GM12878 (cell line): ENCODE measurements at regions not wholly inside any gene's neighbourhood (a gene's known extent, or its start where the extent isn't known, plus 50 kb on each side); places are given as distances from the start of the nearest gene placed in this dataset.

Experiments used
- ATAC-seq: fragments of 200-7000 bp; cut with Tn5 transposase; 3 replicates; pipeline ENCODE4 v1.9.1; 2020; ENCODE audit warnings: mild to moderate bottlenecking, moderate library complexity
- BruUV-seq: library from RNA; stranded (reverse); fragments of 400-500 nt; replicated peaks from 2 replicates; lab custom pipeline; 2021; lab: Mats Ljungman, UMichigan
- CTCF ChIA-PET: fragments of 300-600 bp; sonication (Branson Sonifier 250); formaldehyde crosslinking; extraction: SDS; loops from one replicate; lab custom pipeline; 2021; ENCODE audit warnings: inconsistent platforms; lab: Yijun Ruan, JAX
- POLR2A ChIA-PET: fragments of 350-600 bp; formaldehyde crosslinking; extraction: SDS; loops from one replicate; lab custom pipeline; 2021; ENCODE audit warnings: inconsistent platforms; lab: Charles Lee
- RAD21 ChIA-PET: fragments of 300-600 bp; sonication (Branson Sonifier 250); formaldehyde crosslinking; loops from one replicate; lab custom pipeline; 2023; ENCODE audit warnings: antibody characterized with exemption; ENCODE audit not compliant: unreplicated experiment; lab: Charles Lee
- SMC1A ChIA-PET: fragments of 300-600 bp; sonication (Branson Sonifier 250); formaldehyde crosslinking; loops from one replicate; lab custom pipeline; 2023; ENCODE audit not compliant: unreplicated experiment, uncharacterized antibody; lab: Charles Lee
- DNase-seq: peaks from one replicate; pipeline ENCODE4 v3.0.0-alpha.2; 2011; ENCODE audit warnings: low read depth, low spot score
- FAIRE-seq: peaks from 3 replicates; lab custom pipeline; 2011; peaks lifted over from hg19 to GRCh38; lab: Jason Lieb, UNC
- H2AFZ ChIP-seq: 2 replicates; pipeline ENCODE4 v1.6.0; 2011; ENCODE audit warnings: low read depth, low read length, control low read depth; ENCODE audit not compliant: control insufficient read depth
- H3K27ac ChIP-seq: 2 replicates; pipeline ENCODE4 v1.5.1; 2011; ENCODE audit warnings: control low read depth; ENCODE audit not compliant: control insufficient read depth, insufficient read depth
- H3K27me3 ChIP-seq, 2 experiments: replicated peaks in 1 of 2; 2 replicates each; pipeline versions ENCODE4 v1.6.0 to v1.6.1; 2011; ENCODE audit warnings: low read length in 1 of 2; ENCODE audit not compliant: control insufficient read depth in 2 of 2, insufficient read depth in 2 of 2
- H3K36me3 ChIP-seq, 2 experiments: 2 replicates each; pipeline ENCODE4 v1.5.1; 2011; ENCODE audit warnings: low read length in 1 of 2; ENCODE audit not compliant: control insufficient read depth in 2 of 2, insufficient read depth in 2 of 2
- H3K4me1 ChIP-seq: 2 replicates; pipeline ENCODE4 v1.6.1; 2011; ENCODE audit warnings: mild to moderate bottlenecking, low read length, moderate library complexity, mixed read lengths; ENCODE audit not compliant: control insufficient read depth, insufficient read depth
- H3K4me2 ChIP-seq: 2 replicates; pipeline ENCODE4 v1.6.0; 2011; ENCODE audit warnings: control low read depth; ENCODE audit not compliant: control insufficient read depth, insufficient read depth
- H3K4me3 ChIP-seq: fragments of 200-600 bp; sonication (generic); 2 replicates; pipeline ENCODE4 v1.5.1; 2016
- H3K79me2 ChIP-seq: 2 replicates; pipeline ENCODE4 v1.6.0; 2011; ENCODE audit warnings: low read length; ENCODE audit not compliant: control insufficient read depth, insufficient read depth
- H3K9ac ChIP-seq: 2 replicates; pipeline ENCODE4 v1.8.0; 2011; ENCODE audit warnings: low read length, control low read depth, mixed read lengths; ENCODE audit not compliant: control insufficient read depth, insufficient read depth
- H3K9me3 ChIP-seq: replicated peaks from 3 replicates; pipeline ENCODE4 v1.5.1; 2011; ENCODE audit warnings: mild to moderate bottlenecking, low read length; ENCODE audit not compliant: control insufficient read depth, insufficient read depth
- H4K20me1 ChIP-seq: 2 replicates; pipeline ENCODE4 v1.6.0; 2011; ENCODE audit not compliant: control insufficient read depth, insufficient read depth
- BHLHE40 ChIP-seq, 2 experiments: fragments of 450-650 bp in 1 of 2; IDR thresholded peaks; 2 replicates each; pipeline ENCODE4 v1.6.1; 2011 to 2017; ENCODE audit warnings: low read depth in 2 of 2, borderline replicate concordance in 1 of 2, improper control_type of control experiment in 1 of 2, low read length in 1 of 2, mild to moderate bottlenecking in 1 of 2
- CEBPB ChIP-seq, 2 experiments: fragments of 150-350 bp in 1 of 2; IDR thresholded peaks; 2 replicates each; pipeline ENCODE4 v1.6.1; 2012 to 2014; ENCODE audit warnings: low read depth in 2 of 2, low read length in 2 of 2, borderline replicate concordance in 1 of 2, inconsistent platforms in 1 of 2
- FOXK2 ChIP-seq: fragments of 450-650 bp; IDR thresholded peaks from 2 replicates; pipeline ENCODE4 v1.6.1; 2017; ENCODE audit warnings: mild to moderate bottlenecking, moderate library complexity
- KDM1A ChIP-seq: fragments of 200-600 bp; sonication (generic); IDR thresholded peaks from 2 replicates; pipeline ENCODE4 v1.6.1; 2016; ENCODE audit warnings: borderline replicate concordance
- MXI1 ChIP-seq: fragments of 150-350 bp; IDR thresholded peaks from 2 replicates; pipeline ENCODE4 v1.6.1; 2011; ENCODE audit warnings: low read depth, mild to moderate bottlenecking, inconsistent platforms, low read length, improper control_type of control experiment
- PBX3 ChIP-seq: IDR thresholded peaks from 2 replicates; pipeline ENCODE4 v1.6.1; 2011; ENCODE audit warnings: mild to moderate bottlenecking, low read depth, low read length, moderate library complexity; ENCODE audit not compliant: insufficient replicate concordance
- RAD51 ChIP-seq: fragments of 450-650 bp; IDR thresholded peaks from 2 replicates; pipeline ENCODE4 v1.6.1; 2016; ENCODE audit warnings: moderate library complexity, mild to moderate bottlenecking, inconsistent platforms
- RELA ChIP-seq: fragments of 450-650 bp; IDR thresholded peaks from 2 replicates; pipeline ENCODE4 v1.8.0; 2014; ENCODE audit warnings: borderline replicate concordance; ENCODE audit not compliant: partially characterized antibody
- SMAD1 ChIP-seq: fragments of 450-650 bp; IDR thresholded peaks from 2 replicates; pipeline ENCODE4 v1.6.1; 2018; ENCODE audit warnings: mild to moderate bottlenecking, low read depth; ENCODE audit not compliant: partially characterized antibody
- TAF1 ChIP-seq: IDR thresholded peaks from 2 replicates; pipeline ENCODE4 v1.6.1; 2011; ENCODE audit warnings: mild to moderate bottlenecking, low read depth, low read length, borderline replicate concordance
- TCF3 ChIP-seq: IDR thresholded peaks from 2 replicates; pipeline ENCODE4 v1.6.1; 2012; ENCODE audit warnings: low read depth, mild to moderate bottlenecking, low read length, borderline replicate concordance; ENCODE audit not compliant: insufficient read depth
- whole genome bisulfite sequencing: methylation state at CpG from one replicate; pipeline ENCODE4 v1.1.6; 2016; ENCODE audit warnings: low lambda C conversion rate; ENCODE audit not compliant: insufficient replicate concordance, insufficient coverage; ENCODE audit errors: missing lambda C conversion rate; 5-methylcytosine and 5-hydroxymethylcytosine counted together
- in situ Hi-C: fragments of 300-500 bp; cut with MboI; formaldehyde crosslinking; loops from 9 replicates; pipeline ENCODE4 v1.14.3; 2018; ENCODE audit warnings: mixed read lengths
- intact Hi-C: fragments of 100-400 bp; cut with micrococcal nuclease; formaldehyde crosslinking; loops from one replicate; pipeline ENCODE4 v1.14.2; 2022; ENCODE audit not compliant: unreplicated experiment
- TF ChIP-seq, protein P1 (sequence below): fragments of 450-650 bp; IDR thresholded peaks from 2 replicates; pipeline ENCODE4 v1.6.1; 2018; ENCODE audit warnings: mild to moderate bottlenecking, low read depth, moderate library complexity; ENCODE audit not compliant: partially characterized antibody
- TF ChIP-seq, protein P2 (sequence below): IDR thresholded peaks from 2 replicates; pipeline ENCODE4 v1.6.1; 2012; ENCODE audit warnings: low read depth, low read length, improper control_type of control experiment

DNA sequence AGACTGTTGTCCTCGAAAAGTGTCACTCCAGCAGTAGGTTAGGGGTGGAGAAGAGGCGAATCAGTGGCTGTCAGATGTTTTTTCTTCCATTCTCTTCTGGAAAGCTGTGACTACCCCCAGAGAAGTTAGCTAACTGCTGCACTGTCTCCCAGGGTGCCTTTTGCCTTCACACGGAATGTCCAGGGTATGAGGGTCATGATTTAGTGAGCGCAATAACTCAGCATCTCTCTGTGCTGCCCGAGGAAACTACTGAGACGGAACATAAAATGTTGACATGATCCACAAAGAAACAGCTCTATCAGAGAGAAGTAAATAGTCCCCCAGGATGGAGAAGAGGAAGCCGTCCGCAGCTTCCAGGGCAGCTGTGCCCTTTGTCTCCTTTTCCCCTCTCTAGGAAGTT lies 254.0 kb upstream of the ARGLU1 start:
- Histone ChIP-seq H3K36me3 (no peaks in the 10 kb centered on the region), H3K27ac (no peak overlapping the region), H3K9ac (no peak overlapping the region), H3K79me2 (no peaks in the 10 kb centered on the region), H3K4me2 (no peak overlapping the region), H4K20me1 (no peaks in the 10 kb centered on the region), H3K4me1 (no peaks in the 10 kb centered on the region)
- ATAC-seq (no peak), FAIRE-seq (no peak)
- SMC1A ChIA-PET = no interaction called here
- WGBS = 33% methylated on average over 8 of the region's 8 CpGs
- RAD21 ChIA-PET = no interaction called here
- intact Hi-C loops = no loop called here
- in situ Hi-C loops = no loop called here
- no peak for TF ChIP-seq SMAD1
- TF ChIP-seq RAD51 = no peak
- TF ChIP-seq KDM1A = no peak
- TF ChIP-seq, protein P1, sequence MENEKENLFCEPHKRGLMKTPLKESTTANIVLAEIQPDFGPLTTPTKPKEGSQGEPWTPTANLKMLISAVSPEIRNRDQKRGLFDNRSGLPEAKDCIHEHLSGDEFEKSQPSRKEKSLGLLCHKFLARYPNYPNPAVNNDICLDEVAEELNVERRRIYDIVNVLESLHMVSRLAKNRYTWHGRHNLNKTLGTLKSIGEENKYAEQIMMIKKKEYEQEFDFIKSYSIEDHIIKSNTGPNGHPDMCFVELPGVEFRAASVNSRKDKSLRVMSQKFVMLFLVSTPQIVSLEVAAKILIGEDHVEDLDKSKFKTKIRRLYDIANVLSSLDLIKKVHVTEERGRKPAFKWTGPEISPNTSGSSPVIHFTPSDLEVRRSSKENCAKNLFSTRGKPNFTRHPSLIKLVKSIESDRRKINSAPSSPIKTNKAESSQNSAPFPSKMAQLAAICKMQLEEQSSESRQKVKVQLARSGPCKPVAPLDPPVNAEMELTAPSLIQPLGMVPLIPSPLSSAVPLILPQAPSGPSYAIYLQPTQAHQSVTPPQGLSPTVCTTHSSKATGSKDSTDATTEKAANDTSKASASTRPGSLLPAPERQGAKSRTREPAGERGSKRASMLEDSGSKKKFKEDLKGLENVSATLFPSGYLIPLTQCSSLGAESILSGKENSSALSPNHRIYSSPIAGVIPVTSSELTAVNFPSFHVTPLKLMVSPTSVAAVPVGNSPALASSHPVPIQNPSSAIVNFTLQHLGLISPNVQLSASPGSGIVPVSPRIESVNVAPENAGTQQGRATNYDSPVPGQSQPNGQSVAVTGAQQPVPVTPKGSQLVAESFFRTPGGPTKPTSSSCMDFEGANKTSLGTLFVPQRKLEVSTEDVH = no peak
- no peak for TF ChIP-seq BHLHE40 (IDR thresholded peaks at IDR 0.05; ENCODE audit: borderline replicate concordance in 1 of 2, low read depth in 2 of 2, low read length in 1 of 2)
- TF ChIP-seq PBX3 = no peak
- TF ChIP-seq FOXK2 = no peak
- no peak for TF ChIP-seq TAF1
- TF ChIP-seq, protein P2, sequence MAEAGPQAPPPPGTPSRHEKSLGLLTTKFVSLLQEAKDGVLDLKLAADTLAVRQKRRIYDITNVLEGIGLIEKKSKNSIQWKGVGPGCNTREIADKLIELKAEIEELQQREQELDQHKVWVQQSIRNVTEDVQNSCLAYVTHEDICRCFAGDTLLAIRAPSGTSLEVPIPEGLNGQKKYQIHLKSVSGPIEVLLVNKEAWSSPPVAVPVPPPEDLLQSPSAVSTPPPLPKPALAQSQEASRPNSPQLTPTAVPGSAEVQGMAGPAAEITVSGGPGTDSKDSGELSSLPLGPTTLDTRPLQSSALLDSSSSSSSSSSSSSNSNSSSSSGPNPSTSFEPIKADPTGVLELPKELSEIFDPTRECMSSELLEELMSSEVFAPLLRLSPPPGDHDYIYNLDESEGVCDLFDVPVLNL = no peak
- TF ChIP-seq RELA = no peak
- no peak for TF ChIP-seq CEBPB (IDR thresholded peaks at IDR 0.05; ENCODE audit: borderline replicate concordance in 1 of 2, low read depth in 2 of 2, low read length in 2 of 2)
- no peak for TF ChIP-seq TCF3
- no peak for TF ChIP-seq MXI1
- TF ChIP-seq, all 136 proteins: peak for 0
- CTCF ChIA-PET = no interaction called here
- no peak overlapping the region for H3K4me3 ChIP-seq
- no peak for DNase-seq
- POLR2A ChIA-PET = no interaction called here
- BruUV-seq = no TSS peak
- no peak overlapping the region for H2AFZ ChIP-seq
- no peaks in the 10 kb centered on the region for H3K9me3 ChIP-seq
- no peaks in the 10 kb centered on the region for H3K27me3 ChIP-seq
